Omental fat pad (tissue), 3 donors: ENCODE measurements at regions not wholly inside any gene's neighbourhood (a gene's known extent, or its start where the extent isn't known, plus 50 kb on each side); places are given as distances from the start of the nearest gene placed in this dataset.

Experiments used
- ATAC-seq: fragments of 150-250 bp; one replicate; pipeline ENCODE4 v1.9.1; 2016; ENCODE audit warnings: mild to moderate bottlenecking, moderate library complexity; ENCODE audit not compliant: low FRiP score
- DNase-seq: peaks from one replicate; pipeline ENCODE4 v3.0.0-alpha.2; 2019; ENCODE audit warnings: low spot score
- CTCF ChIP-seq, 3 donors: fragments of 450-650 bp; IDR thresholded peaks; one replicate each; pipeline ENCODE4 v1.5.1; 2016 to 2017; ENCODE audit warnings: antibody characterized with exemption in 3 of 3, mild to moderate bottlenecking in 3 of 3, moderate library complexity in 2 of 3

GRCh38 chr20:57097245-57097915 is 169.1 kb downstream of the BMP7 start:
- no peak for TF ChIP-seq CTCF (IDR thresholded peaks at IDR 0.05)
- DNase-seq: no peak
- no peak for ATAC-seq

- ATAC-seq (no peak), DNase-seq (no peak)
- TF ChIP-seq CTCF (IDR thresholded peaks at IDR 0.05): no peak
These were observed 164.3 kb downstream of the BMP7 start for GRCh38 chr20:57102160-57102559.

- no peak for TF ChIP-seq CTCF (IDR thresholded peaks at IDR 0.05)
- ATAC-seq (no peak), DNase-seq (no peak)
These were observed 163.9 kb downstream of the BMP7 start for GRCh38 chr20:57102566-57102965.

GRCh38 chr20:57103146-57103800 is 163.2 kb downstream of the BMP7 start:
- no peak for DNase-seq
- TF ChIP-seq CTCF (IDR thresholded peaks at IDR 0.05): no peak
- ATAC-seq: no peak

- TF ChIP-seq CTCF (IDR thresholded peaks at IDR 0.05): no peak
- no peak for DNase-seq
- no peak for ATAC-seq
These were observed 162.3 kb downstream of the BMP7 start for GRCh38 chr20:57104113-57104512.

GRCh38 chr20:57104651-57105204 is 161.7 kb downstream of the BMP7 start:
- DNase-seq (no peak), ATAC-seq (no peak)
- TF ChIP-seq CTCF (IDR thresholded peaks at IDR 0.05): no peak
